GM19043 (cell line): ENCODE measurements at regions not wholly inside any gene's neighbourhood (a gene's known extent, or its start where the extent isn't known, plus 50 kb on each side); places are given as distances from the start of the nearest gene placed in this dataset.

Source experiments
- ATAC-seq: cut with Tn5 transposase; IDR thresholded peaks from one replicate; pipeline ENCODE4 v1.9.1; 2021; ENCODE audit warnings: low read depth; ENCODE audit not compliant: unreplicated experiment

GRCh38 chr7:67947646-67948045 is 951.0 kb downstream of the TYW1 start:
- ATAC-seq: no peak

DNA sequence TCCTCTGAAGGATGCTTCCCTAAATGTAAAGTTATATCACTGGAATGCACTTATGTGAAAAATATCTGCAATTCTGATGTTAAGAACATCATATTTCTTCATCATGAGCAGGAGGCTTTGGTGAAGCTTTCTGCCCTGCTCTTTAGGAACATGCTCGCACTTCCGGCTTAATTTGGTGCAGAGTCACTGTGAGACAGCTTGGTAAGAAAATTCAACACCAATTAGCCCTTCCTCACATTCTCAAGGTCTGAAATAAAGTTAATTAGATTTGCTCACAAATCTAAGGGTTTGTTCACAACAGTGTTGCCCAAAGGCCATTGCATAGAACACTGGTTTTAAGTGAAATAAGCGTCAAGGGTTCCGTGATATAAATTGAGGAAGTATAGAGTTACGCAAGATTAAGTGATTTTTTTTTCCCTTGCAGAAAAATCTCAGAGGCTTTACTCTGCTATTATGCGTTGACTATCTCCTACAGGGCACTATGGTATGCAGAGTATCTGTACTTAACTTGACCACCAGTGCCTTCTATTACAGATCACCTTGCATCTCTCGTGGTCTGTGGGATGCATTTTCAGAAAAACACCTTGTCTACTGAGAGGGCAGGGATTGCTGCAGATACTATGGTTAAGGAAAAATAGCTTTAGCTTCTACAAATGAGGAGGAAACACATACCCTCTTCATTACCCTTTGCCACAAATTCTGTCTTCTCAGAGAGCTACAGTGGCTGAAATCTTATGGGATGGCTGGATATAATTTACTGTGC is 953.9 kb downstream of the TYW1 start:
- no peak for ATAC-seq

DNA sequence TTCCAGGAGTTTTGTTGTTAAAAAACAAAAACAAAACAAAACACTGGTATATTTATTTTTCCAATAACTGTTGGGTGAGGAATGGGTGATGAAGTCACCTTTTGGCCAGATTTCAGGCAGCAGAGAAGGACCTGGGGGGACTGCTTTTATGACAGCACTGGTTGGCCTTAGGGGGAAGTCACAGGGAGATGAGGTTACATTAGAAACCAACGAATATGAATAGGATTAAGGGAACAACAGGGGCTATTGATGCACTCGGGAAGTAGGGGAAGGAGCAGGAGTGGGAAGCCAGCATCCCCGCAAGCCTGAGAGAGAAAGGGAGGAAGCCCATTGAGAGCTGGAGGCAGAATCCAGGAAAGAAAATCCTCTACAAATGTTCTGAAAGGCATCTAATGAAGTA is 958.4 kb downstream of the TYW1 start:
- no peak for ATAC-seq

- ATAC-seq: no peak
These were observed 966.2 kb downstream of the TYW1 start for GRCh38 chr7:67962863-67963262.

DNA sequence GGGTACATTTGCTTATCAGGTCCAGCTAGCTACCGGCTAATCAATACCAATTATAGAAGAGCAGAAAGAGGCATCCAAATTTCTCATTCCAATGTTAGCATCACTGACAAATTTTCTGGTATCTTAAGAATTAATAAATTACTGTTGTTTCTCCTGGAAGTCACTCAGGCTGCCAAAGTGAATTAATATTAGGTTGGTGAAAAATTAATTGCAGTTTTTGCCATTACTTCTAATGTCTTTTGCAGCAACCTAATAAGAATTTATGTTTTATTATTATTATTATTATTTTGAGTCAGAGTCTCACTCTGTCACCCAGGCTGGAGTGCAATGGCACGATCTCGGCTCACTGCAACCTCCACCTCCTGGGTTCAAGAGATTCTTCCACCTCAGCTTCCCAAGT is 979.9 kb downstream of the TYW1 start:
- ATAC-seq: no peak

DNA sequence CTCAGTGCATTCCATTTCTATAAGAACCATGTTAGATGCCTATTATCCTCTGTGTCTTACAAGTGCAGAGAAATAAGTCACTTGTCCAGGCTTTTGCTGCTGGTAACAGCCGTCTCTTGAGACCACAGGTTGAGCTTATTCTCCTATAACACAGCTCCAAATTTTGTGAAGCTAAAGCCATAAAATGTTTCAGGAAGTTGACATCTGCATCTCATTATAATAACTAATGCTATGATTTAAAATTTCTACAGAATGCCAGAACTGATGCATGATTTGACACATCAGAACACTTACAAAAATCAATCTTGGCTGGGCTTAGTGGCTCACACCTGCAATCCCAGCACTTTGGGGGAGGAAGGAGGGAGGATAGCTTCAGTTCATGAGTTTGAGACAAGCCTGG is 986.9 kb downstream of the TYW1 start:
- ATAC-seq: no peak

DNA sequence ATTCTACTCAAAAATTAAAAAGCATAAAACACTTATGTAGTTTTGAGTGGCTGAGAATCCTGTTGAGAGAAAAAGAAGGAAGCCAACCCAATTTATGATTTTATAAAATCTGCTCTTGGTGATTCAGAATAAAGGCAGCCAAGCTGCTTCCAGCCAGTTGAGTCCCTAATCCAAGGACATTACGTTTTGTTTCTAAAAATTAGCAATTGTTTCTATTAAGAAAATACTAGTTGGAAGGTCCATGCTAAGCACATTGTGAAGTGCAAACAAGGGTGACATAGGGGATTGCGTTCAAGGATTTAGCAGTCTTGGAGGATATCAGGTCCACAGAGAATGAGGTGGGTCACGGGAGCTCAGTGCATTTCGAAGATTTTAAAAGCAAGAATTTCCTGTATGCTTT is 987.7 kb downstream of the TYW1 start:
- ATAC-seq: no peak

GRCh38 chr7:67989142-67989541 is 992.5 kb downstream of the TYW1 start:
- no peak for ATAC-seq

DNA sequence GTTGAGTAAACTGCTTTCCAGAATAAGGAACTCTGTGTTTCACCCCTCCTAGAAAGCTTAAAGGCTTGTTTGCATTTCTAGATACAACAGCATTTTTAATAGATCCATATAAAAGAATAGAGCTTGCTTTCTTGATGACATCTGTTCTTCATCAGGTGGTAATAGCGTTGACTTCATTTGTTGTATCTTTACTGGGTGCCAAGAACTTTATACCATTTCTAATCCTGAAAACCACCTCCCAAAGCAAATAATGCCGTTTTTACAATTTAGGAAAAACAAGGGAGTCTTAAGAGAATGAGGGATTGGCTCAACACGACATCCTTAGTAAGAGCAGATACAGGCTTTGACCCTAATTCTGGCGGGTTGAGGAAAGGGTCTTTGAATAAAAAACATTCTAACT is 993.4 kb downstream of the TYW1 start:
- no peak for ATAC-seq

DNA sequence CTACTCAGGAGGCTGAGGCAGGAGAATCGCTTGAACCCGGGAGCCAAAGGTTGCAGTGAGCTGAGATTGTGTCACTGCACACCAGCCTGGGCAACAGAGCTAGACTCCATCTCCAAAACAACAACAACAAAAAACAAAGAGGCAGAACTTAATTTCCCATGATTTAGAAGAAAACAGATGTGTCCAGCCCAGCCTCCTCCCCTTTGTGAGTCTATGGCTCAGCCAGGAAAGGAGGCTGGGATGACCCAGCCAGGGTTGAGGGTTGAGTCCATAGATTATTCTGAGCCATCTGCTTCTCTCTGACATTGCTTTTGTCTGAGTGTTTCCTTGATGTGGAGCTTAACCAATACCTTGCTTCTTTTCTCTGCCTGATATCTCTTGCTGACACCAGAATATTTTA is 994.1 kb downstream of the TYW1 start:
- ATAC-seq: no peak

DNA sequence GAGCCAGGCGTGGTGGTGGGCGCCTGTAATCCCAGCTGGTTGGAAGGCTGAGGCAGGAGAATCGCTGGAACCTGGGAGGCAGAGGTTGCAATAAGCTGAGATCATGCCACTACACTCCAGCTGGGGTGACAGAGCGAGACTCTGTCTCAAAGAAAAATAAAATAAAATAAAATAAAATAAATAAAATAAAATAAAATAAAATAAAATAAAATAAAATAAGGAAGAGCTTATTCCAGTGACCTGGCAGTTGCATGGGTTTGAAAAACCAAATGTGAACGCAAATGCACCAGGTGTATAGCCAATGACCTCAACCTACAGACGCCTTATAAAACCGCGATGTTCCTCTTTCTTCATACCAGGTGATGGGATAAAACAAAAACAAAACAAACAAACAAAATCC is 995.7 kb downstream of the TYW1 start:
- no peak for ATAC-seq

- no peak for ATAC-seq
These were observed 1009.4 kb downstream of the TYW1 start for GRCh38 chr7:68005992-68006391.

DNA sequence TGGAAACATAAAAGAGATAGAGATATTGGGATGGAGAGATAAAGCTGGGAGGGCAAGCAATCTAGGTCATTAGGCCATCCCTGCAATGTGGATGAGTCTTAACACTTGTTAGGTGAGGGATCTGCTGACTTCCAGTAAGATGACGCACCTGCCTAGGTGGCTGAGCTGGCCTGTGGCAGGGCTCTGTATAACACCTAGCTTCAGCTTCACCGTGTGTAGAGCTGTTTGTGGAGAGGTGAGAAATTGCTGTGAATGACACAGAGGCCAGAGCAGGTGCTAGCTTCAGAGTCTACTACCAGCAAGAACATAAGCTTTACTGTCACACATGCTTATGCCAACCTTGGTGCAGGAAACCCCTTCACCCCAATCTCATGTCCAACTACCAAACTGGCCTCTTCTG is 1010.0 kb downstream of the TYW1 start:
- no peak for ATAC-seq

- no peak for ATAC-seq
These were observed 1013.1 kb downstream of the TYW1 start for GRCh38 chr7:68009716-68010115.

DNA sequence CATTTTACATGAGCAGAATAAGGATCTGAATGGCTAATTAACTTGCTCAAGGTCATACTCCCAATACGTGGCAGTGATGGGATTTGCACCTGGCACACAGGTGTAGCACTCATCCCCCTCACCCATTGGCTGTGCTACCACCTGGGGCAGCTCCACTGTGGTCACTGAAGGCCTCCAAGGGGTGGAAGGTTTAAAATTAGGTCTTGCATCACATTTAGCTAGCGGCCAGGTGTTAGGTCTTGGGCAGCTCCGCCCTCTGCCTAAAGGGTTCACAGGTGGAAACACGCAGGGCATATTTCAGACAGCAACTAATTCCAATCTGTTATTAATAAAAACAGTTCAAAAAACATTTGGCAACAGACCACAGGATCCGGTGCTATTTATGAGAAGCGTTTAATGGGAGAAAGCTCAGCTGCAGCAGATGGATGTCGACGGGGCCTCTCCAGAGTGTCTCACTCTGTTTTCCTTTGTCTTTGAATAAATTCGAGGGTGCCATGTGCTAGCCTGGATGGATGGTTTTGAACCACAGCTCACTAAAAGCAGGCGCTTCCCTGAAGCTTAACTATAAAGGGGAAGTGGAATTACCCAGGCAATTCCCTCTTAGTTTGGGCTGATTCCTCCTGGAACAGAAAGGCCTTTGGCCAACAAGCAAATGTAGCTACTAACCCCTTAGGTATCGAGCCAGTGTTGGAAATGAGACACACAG is 1017.6 kb downstream of the TYW1 start:
- ATAC-seq: no peak

DNA sequence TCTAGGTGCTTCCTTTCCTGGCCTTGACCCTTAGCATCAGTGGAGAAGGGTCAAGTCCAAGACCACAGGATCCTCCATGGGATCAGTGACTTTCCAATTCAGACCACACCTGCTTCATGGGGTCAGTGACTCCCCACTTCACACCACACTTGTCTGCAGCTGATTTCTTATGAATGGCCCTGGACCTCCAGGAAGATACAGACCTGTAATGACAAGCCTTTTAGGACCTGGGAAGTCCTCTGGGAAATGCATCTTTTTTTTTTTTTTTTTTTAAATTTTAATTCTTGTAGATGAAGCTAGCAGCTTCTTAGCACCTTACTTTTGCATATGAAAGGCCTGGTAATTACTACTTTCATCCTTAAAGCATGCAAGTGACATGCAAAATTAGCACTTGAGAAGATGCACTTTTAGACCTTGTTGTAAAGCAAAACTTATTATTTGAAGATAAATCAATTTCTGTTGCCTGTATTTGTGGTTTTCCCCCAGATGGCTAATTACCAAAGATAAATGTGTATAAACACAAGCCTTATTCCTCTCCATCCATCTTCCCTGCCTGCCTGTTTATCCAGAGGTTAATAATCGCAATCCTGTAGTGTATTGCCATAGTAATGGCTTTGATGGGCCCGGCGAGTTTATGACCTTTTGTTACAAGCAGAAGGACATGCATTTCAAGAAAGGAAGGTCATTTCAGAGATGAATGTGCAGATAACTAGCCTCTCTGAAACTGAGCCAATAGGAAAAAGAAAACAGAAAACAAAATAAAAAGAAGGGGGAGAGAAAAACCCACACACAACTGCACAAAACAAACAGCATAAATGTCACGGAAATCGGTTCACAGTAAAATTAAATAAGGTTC is 1018.7 kb downstream of the TYW1 start:
- ATAC-seq: no peak

- ATAC-seq: no peak
These were observed 1019.4 kb downstream of the TYW1 start for GRCh38 chr7:68015978-68016532.

- no peak for ATAC-seq
These were observed 1023.5 kb downstream of the TYW1 start for GRCh38 chr7:68020102-68020501.

DNA sequence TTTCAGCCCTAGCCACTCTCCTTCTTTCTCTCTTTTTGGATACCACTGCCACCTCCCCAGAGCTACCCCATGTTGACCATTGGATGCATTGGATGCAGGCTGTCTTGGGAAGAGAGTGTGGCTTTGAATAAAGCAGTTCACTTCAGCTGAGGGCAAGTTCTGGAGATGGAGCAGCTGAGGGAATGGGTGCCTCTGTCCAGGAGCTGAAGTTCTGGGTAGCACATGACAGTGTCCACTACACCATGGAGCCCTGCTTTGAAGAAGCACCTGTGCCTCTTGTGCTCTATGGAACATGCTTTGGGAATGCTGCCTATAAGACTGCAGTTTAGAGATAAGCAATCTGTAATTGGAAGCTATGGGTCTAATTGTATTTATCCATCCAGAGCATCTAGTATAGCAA is 1028.7 kb downstream of the TYW1 start:
- ATAC-seq: no peak

DNA sequence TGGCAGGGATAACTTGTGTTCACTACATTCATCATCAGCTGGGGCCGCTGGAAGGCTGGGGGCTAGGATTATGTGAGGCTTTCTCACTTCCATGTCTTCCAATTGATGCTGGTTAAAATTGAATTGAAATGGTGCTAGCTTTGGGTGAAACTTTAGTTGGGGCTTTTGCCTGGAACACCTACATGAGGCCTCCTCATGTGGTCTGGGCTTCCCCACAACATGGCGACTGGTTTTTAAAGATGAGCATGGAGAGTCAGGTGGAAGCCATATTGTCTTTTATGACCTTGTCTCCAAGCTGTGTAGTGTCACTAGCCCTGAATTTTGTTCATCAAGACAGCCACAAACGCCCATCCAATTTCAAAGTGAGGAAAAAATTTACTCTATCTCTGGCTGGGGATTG is 1033.9 kb downstream of the TYW1 start:
- ATAC-seq: no peak
